IPS-18a (cell line): ENCODE measurements at regions not wholly inside any gene's neighbourhood (a gene's known extent, or its start where the extent isn't known, plus 50 kb on each side); places are given as distances from the start of the nearest gene placed in this dataset.
"Not testable (repeated sequence)": the region's sequence is repeated elsewhere in the genome, so short reads cannot be mapped to it uniquely, and the experiment has no call there.

Experiments
- H3K27ac ChIP-seq: one replicate; pipeline ENCODE4 v1.5.1; 2013; ENCODE audit warnings: low read length
- H3K27me3 ChIP-seq: one replicate; pipeline ENCODE4 v1.6.1; 2013; ENCODE audit warnings: mild to moderate bottlenecking, low read length; ENCODE audit not compliant: control insufficient read depth, insufficient read depth
- H3K36me3 ChIP-seq: one replicate; pipeline ENCODE4 v1.6.1; 2013; ENCODE audit warnings: low read depth, low read length; ENCODE audit not compliant: control insufficient read depth
- H3K4me1 ChIP-seq: one replicate; pipeline ENCODE4 v1.6.1; 2013; ENCODE audit warnings: low read depth, low read length; ENCODE audit not compliant: control insufficient read depth
- H3K4me3 ChIP-seq: one replicate; pipeline ENCODE4 v1.5.1; 2013; ENCODE audit warnings: low read length
- H3K9ac ChIP-seq: one replicate; pipeline ENCODE4 v1.6.1; 2013; ENCODE audit warnings: mild to moderate bottlenecking, low read length, moderate library complexity
- H3K9me3 ChIP-seq: one replicate; pipeline ENCODE4 v1.6.1; 2013; ENCODE audit warnings: low read depth, low read length; ENCODE audit not compliant: control insufficient read depth

- Histone ChIP-seq H3K4me1 (peaks cover 25% of the 10 kb centered on the region), H3K4me3 (peak overlapping the region; percentile 87), H3K9ac (peak overlapping the region; percentile 89), H3K27ac (peak overlapping the region; percentile 18)
- H3K9me3 ChIP-seq, H3K27me3 ChIP-seq, H3K36me3 ChIP-seq: not testable (repeated sequence)
These were observed 489.9 kb upstream of the IMPG1 start for GRCh38 chr6:76562371-76562770.

GRCh38 chr6:76560851-76561755 lies 488.6 kb upstream of the IMPG1 start:
- not testable (repeated sequence) for H3K27me3 ChIP-seq, H3K36me3 ChIP-seq, H3K9me3 ChIP-seq
- peaks cover 28% of the 10 kb centered on the region for H3K4me1 ChIP-seq
- H3K27ac ChIP-seq, result peak overlapping the region; percentile 18
- H3K4me3 ChIP-seq, result peak overlapping the region; percentile 87
- peak overlapping the region; percentile 89 for H3K9ac ChIP-seq

DNA sequence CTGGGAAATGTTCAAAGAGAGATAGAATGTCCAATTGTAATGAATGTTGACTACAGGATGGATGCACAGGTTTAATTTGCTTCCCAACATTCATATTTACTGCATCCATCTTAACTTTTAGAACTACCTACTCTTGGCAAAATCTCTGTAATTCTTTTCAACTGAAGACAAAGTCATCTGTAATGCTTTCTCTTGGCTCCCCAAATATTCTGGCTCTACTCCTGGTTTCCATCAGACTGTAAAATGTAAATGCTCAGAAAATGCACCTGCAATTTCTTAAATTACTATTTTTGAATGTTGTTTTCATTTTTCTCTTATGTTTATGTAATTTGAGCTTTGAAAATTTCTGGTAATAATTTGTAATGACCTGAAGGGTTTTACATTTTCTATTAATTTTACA lies 480.8 kb upstream of the IMPG1 start:
- Histone ChIP-seq H3K4me1 (peaks cover 12% of the 10 kb centered on the region), H3K9me3 (no peaks in the 10 kb centered on the region), H3K9ac (no peak overlapping the region), H3K36me3 (no peaks in the 10 kb centered on the region), H3K27me3 (no peaks in the 10 kb centered on the region), H3K27ac (no peak overlapping the region), H3K4me3 (no peak overlapping the region)

GRCh38 chr6:76552268-76552667 lies 479.8 kb upstream of the IMPG1 start:
- H3K9me3 ChIP-seq, result no peaks in the 10 kb centered on the region
- H3K27ac ChIP-seq, result no peak overlapping the region
- no peak overlapping the region for H3K9ac ChIP-seq
- H3K4me3 ChIP-seq, result no peak overlapping the region
- H3K4me1 ChIP-seq, result peaks cover 5% of the 10 kb centered on the region
- no peaks in the 10 kb centered on the region for H3K36me3 ChIP-seq
- H3K27me3 ChIP-seq, result no peaks in the 10 kb centered on the region

DNA sequence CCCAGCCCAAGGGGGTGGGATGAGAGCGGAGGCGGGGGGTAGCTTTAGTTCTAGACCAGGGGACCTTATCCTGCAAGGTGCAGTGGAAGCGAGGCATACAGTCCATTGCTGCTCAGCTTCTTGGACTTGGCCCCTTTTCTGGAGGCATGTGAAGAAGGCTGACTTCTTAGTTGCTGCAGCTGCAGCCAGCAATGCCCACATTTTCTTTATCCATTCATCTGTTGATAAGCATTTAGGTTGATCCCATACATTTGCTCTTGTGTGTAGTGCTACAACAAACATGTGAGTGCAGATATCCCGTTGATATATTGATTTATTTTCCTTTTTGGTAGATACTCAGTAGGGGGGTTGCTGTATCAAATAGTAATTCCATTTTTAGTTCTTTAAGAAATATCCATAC lies 461.2 kb upstream of the IMPG1 start:
- no peak overlapping the region for H3K27ac ChIP-seq
- no peaks in the 10 kb centered on the region for H3K4me1 ChIP-seq
- H3K4me3 ChIP-seq, result no peak overlapping the region
- H3K9me3 ChIP-seq, result no peaks in the 10 kb centered on the region
- H3K9ac ChIP-seq, result no peak overlapping the region
- no peaks in the 10 kb centered on the region for H3K36me3 ChIP-seq
- no peaks in the 10 kb centered on the region for H3K27me3 ChIP-seq

GRCh38 chr6:76532647-76533046 lies 460.2 kb upstream of the IMPG1 start:
- no peak overlapping the region for H3K9ac ChIP-seq
- H3K4me1 ChIP-seq, result no peaks in the 10 kb centered on the region
- no peaks in the 10 kb centered on the region for H3K36me3 ChIP-seq
- H3K9me3 ChIP-seq, result no peaks in the 10 kb centered on the region
- no peak overlapping the region for H3K4me3 ChIP-seq
- H3K27ac ChIP-seq, result no peak overlapping the region
- no peaks in the 10 kb centered on the region for H3K27me3 ChIP-seq

DNA sequence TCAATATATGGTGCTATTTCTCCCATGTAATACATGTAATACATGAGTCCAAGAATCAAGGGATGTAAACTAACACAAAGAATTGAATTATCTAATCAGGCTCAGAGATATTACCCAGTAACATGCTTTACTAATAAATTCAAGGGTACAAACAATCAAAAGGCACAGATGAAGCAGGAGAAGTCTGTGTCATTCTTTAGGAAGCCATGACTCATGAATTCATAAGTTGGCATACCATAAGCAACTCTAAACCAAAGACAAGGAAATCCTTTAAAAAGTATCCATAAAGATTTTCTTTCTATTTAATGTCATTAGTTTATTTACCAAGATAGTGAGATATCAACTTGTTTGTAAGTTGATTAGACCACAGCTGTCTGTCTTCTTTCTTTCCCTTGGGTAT lies 446.0 kb upstream of the IMPG1 start:
- Histone ChIP-seq H3K9me3 (peaks cover 3% of the 10 kb centered on the region), H3K4me1 (no peaks in the 10 kb centered on the region), H3K27me3 (no peaks in the 10 kb centered on the region), H3K9ac (no peak overlapping the region), H3K36me3 (no peaks in the 10 kb centered on the region), H3K4me3 (no peak overlapping the region), H3K27ac (no peak overlapping the region)

- no peak overlapping the region for H3K27ac ChIP-seq
- H3K27me3 ChIP-seq, result no peaks in the 10 kb centered on the region
- H3K9me3 ChIP-seq, result peaks cover 3% of the 10 kb centered on the region
- H3K4me1 ChIP-seq, result no peaks in the 10 kb centered on the region
- no peaks in the 10 kb centered on the region for H3K36me3 ChIP-seq
- H3K9ac ChIP-seq, result no peak overlapping the region
- H3K4me3 ChIP-seq, result no peak overlapping the region
These were observed 444.5 kb upstream of the IMPG1 start for GRCh38 chr6:76516924-76517323.

DNA sequence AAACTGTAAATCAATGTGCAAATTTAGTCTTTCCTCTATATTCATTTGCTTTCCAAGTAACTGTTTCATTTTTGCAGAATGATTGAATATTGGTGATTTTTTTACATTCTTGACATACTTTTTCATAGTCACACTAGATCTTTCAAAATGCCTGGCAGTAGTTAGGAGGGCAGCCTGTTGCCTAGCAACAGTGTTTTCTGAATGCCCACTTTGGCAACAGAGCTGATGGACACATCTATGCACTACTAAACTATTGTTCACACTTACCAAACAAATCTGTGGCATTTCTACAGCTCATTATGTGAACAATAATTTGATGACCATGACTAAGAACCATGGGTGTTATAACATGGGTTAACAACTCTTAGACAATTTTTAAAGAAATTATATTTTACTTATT lies 438.0 kb upstream of the IMPG1 start:
- no peaks in the 10 kb centered on the region for H3K4me1 ChIP-seq
- no peak overlapping the region for H3K27ac ChIP-seq

DNA sequence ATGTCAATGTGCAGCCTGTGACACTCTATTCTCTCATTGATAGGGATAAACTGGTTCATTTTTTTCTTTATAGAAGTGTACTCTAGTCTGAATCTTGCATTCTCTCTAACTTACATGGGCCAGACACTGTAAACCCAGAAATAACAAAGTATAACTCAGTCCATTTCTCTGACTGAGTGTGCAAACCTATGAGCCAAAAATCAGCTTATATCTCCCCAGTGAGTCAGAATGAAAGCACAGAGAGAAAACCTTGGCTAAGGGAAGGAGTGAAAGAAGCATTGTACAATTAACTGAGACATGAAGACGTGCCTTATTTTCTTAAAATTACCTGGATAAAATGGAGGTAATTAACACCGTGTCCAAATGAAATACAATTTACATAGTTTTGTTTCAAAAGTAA lies 436.9 kb upstream of the IMPG1 start:
- Histone ChIP-seq H3K9me3 (no peaks in the 10 kb centered on the region), H3K36me3 (no peaks in the 10 kb centered on the region), H3K9ac (no peak overlapping the region), H3K27me3 (no peaks in the 10 kb centered on the region), H3K27ac (no peak overlapping the region), H3K4me3 (no peak overlapping the region), H3K4me1 (no peaks in the 10 kb centered on the region)

More for the DNA sequence above, 438.0 kb upstream of the IMPG1 start:
- no peak overlapping the region for H3K4me3 ChIP-seq
- no peak overlapping the region for H3K9ac ChIP-seq
- no peaks in the 10 kb centered on the region for H3K9me3 ChIP-seq
- H3K27me3 ChIP-seq, result no peaks in the 10 kb centered on the region
- H3K36me3 ChIP-seq, result no peaks in the 10 kb centered on the region

DNA sequence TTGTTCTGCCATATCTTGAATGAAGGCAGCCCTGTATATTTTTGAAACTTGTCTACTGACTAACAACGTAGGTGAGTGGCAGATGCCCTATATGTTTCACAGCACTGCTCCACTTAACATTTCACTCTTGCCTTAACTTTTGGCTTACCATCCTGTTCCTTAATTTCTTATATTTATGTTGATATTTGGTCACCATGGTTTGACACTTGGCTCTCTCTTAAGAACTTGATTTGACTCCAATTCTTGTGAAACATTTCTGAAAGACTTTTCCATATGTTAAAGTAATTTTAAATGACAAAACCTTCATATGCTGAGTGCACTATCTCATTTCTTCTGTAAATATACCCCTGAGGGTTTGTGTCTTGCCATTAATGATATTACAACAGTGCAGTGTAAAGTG lies 434.3 kb upstream of the IMPG1 start:
- H3K36me3 ChIP-seq, result no peaks in the 10 kb centered on the region
- no peak overlapping the region for H3K9ac ChIP-seq
- H3K9me3 ChIP-seq, result no peaks in the 10 kb centered on the region
- no peak overlapping the region for H3K4me3 ChIP-seq
- no peaks in the 10 kb centered on the region for H3K4me1 ChIP-seq
- H3K27ac ChIP-seq, result no peak overlapping the region
- H3K27me3 ChIP-seq, result no peaks in the 10 kb centered on the region

DNA sequence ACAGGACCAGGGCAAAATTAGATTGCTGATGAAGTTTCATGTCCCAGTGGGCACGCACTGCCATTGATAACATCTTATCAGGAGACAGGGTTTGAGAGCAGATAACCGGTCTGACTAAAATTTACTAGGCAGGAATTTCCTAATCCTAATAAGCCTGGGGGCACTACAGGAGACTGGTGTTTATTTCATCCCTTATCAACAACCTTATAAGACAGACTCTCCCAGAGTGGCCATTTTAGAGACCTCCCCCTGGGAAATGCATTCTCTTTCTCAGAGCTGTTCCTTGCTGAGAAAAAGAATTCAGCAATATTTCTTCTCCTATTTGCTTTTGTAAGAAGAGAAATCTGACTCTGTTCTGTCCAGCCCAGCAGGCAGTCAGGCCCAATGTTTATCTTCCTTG lies 423.4 kb upstream of the IMPG1 start:
- H3K4me3 ChIP-seq, result no peak overlapping the region

More for the DNA sequence above, 423.4 kb upstream of the IMPG1 start:
- peaks cover 12% of the 10 kb centered on the region for H3K9me3 ChIP-seq
- H3K9ac ChIP-seq, result no peak overlapping the region
- no peaks in the 10 kb centered on the region for H3K27me3 ChIP-seq
- no peaks in the 10 kb centered on the region for H3K4me1 ChIP-seq
- H3K36me3 ChIP-seq, result no peaks in the 10 kb centered on the region
- H3K27ac ChIP-seq, result no peak overlapping the region
